ENCODE measurements at regions not wholly inside any gene's neighbourhood (a gene's known extent, or its start where the extent isn't known, plus 50 kb on each side); places are given as distances from the start of the nearest gene placed in this dataset.

DNA sequence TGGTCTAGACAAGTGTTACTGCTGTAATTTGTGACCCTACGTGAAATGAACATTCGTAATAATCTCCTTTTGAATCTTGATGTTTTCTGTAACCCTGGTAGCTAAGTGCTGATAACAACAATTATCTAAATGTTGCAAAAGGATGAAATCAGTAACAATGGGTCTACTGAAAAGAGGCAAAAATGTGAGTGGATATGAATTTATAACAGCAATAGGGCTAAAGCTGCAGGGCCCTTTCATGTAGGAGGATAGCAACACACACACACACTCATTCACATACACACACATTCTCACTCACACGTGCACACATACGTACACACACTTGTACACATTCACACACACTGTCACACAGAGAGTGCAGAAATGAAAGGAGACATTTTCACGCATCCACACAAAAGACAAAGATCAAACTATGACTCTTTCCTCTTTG lies 200.8 kb upstream of the NEBL start:
- DNase-seq, result no peak
- in situ Hi-C loops (cut with MboI; ENCODE audit: low pct_ligation_motif_present in 1 of 4, low pct_unique_long_range_greater_than_20kb in 1 of 4, low sequenced_read_pairs in 3 of 4), result no loop called here
- no peak overlapping the region for H3K27ac ChIP-seq
- intact Hi-C loops (cut with DNase I; ENCODE audit: low total_unique reads), result no loop called here
- no peaks in the 10 kb centered on the region for H3K36me3 ChIP-seq
- H3K27me3 ChIP-seq, result no peaks in the 10 kb centered on the region
- H3K4me1 ChIP-seq, result no peaks in the 10 kb centered on the region
- no peak for TF ChIP-seq POLR2A (IDR thresholded peaks at IDR 0.05)
- TF ChIP-seq, protein P1, sequence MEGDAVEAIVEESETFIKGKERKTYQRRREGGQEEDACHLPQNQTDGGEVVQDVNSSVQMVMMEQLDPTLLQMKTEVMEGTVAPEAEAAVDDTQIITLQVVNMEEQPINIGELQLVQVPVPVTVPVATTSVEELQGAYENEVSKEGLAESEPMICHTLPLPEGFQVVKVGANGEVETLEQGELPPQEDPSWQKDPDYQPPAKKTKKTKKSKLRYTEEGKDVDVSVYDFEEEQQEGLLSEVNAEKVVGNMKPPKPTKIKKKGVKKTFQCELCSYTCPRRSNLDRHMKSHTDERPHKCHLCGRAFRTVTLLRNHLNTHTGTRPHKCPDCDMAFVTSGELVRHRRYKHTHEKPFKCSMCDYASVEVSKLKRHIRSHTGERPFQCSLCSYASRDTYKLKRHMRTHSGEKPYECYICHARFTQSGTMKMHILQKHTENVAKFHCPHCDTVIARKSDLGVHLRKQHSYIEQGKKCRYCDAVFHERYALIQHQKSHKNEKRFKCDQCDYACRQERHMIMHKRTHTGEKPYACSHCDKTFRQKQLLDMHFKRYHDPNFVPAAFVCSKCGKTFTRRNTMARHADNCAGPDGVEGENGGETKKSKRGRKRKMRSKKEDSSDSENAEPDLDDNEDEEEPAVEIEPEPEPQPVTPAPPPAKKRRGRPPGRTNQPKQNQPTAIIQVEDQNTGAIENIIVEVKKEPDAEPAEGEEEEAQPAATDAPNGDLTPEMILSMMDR (IDR thresholded peaks at IDR 0.05), result no peak
- H3K4me3 ChIP-seq, result no peak overlapping the region
- 78 to 98% methylated on average over 5 of the region's 5 CpGs for WGBS, 2 donors (ENCODE audit: low coverage in 1 of 2)
- no peaks in the 10 kb centered on the region for H3K9me3 ChIP-seq

DNA sequence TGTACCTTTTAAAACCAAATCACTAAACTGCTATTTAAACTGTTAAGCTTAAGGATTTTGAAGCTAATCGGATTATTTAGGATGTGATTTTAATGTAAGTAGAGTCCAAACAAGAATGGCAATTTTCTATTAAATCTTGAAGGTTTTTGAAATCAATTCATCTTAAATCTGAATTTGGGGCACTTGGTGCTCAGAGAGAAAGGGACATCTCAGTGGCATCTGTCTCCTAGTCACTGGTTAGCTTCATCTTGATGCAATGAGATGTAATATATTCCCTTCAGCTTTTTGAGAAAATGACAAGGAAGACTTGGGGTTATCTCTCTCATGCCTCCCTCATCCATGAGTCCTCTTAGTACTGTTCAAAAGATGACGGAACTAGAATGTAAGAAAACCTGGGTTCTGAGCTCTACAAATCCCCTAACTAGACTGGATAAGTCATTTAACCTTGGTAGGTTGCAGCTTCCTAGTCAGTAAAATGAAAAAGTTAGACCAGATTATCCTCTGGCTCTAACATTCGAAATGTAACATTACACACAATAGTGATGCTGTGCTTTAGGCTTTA lies 198.5 kb upstream of the NEBL start:
- 89 to 91% methylated on average over 1 to 3 of the region's 3 CpGs for WGBS, 2 donors (ENCODE audit: low coverage in 1 of 2)
- DNase-seq, result no peak
- Histone ChIP-seq H3K4me3 (no peak overlapping the region), H3K36me3 (no peaks in the 10 kb centered on the region), H3K27me3 (no peaks in the 10 kb centered on the region), H3K4me1 (no peaks in the 10 kb centered on the region), H3K27ac (no peak overlapping the region), H3K9me3 (no peaks in the 10 kb centered on the region)
- intact Hi-C loops (cut with DNase I; ENCODE audit: low total_unique reads) (no loop called here), in situ Hi-C loops (cut with MboI; ENCODE audit: low pct_ligation_motif_present in 1 of 4, low pct_unique_long_range_greater_than_20kb in 1 of 4, low sequenced_read_pairs in 3 of 4) (no loop called here)
- no peak for TF ChIP-seq POLR2A (IDR thresholded peaks at IDR 0.05)
- TF ChIP-seq, protein P1 (IDR thresholded peaks at IDR 0.05), result no peak

DNA sequence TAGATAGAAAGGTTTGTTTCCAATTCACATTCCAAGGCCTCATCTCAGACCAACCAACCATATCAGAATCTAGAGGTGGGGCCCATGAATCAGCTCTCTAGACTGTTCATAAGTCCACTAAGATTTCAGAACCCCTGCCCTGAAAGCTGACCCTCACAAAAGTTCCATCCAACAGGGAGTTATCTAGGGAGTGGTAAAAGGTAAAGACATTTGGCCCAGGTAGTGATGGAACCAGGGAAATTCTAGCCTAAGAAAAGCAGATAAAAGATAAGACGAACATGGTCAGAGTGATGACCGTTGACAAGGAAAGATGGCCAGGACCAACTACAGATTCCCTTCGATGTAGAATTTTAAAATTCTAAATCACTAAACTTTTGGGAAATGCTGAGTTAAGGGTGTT lies 198.0 kb upstream of the NEBL start:
- no peak for DNase-seq
- WGBS, 2 donors (ENCODE audit: low coverage in 1 of 2), result 90 to 93% methylated on average over 3 of the region's 3 CpGs
- intact Hi-C loops (cut with DNase I; ENCODE audit: low total_unique reads), result no loop called here
- Histone ChIP-seq H3K27ac (no peak overlapping the region), H3K4me3 (no peak overlapping the region), H3K9me3 (no peaks in the 10 kb centered on the region), H3K4me1 (no peaks in the 10 kb centered on the region), H3K36me3 (no peaks in the 10 kb centered on the region), H3K27me3 (no peaks in the 10 kb centered on the region)
- TF ChIP-seq, protein P1 (IDR thresholded peaks at IDR 0.05), result no peak
- TF ChIP-seq EP300 (IDR thresholded peaks at IDR 0.05; ENCODE audit: low read depth) (no peak), POLR2A (IDR thresholded peaks at IDR 0.05) (no peak), POLR2AphosphoS5 (IDR thresholded peaks at IDR 0.05) (no peak)
- in situ Hi-C loops (cut with MboI; ENCODE audit: low pct_ligation_motif_present in 1 of 4, low pct_unique_long_range_greater_than_20kb in 1 of 4, low sequenced_read_pairs in 3 of 4), result no loop called here

DNA sequence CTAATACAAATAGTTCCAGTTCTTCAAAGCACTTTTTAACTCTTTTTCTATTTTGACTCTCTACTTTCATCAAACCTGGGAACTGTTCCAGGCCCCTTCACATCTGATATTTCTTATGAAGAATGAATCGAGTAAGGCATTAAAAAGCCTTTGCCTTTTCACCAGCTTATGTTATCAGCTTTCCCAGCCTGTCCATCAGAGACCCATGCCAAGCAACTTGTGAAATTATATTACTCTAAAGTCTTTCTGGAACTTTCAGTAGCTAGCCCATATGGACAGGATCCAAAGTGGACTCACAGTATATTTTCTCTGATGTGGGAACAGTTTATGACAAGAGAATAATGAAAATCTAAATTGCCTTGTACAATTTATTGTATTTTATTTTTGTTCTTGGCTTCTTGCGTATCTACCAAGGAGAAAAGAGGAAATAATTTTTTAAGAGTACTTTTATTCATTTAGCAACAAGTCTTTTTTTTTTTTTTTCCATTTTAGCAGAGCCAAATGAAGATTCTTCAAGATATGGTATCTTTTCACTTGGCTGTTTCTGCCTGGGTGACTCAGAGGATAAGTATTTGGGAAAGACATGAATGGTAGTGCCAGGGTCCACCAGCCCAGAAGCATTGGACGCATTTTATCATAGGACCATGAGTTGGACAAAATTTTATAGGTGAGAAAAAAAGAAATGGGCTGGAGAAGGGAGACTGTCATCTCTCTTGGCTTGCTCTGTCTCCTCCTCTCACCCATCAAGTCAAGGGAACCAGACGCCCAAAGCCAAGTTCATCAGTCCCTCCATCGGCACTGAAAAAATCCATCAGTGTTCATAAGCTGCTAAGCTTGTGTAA lies 195.8 kb upstream of the NEBL start:
- H3K27ac ChIP-seq, result no peak overlapping the region
- no peaks in the 10 kb centered on the region for H3K36me3 ChIP-seq
- no peaks in the 10 kb centered on the region for H3K27me3 ChIP-seq
- H3K4me1 ChIP-seq, result no peaks in the 10 kb centered on the region
- no peak for DNase-seq
- no peak overlapping the region for H3K4me3 ChIP-seq
- TF ChIP-seq EP300 (IDR thresholded peaks at IDR 0.05; ENCODE audit: low read depth) (no peak), POLR2A (IDR thresholded peaks at IDR 0.05) (no peak), POLR2AphosphoS5 (IDR thresholded peaks at IDR 0.05) (no peak)
- TF ChIP-seq, protein P1 (IDR thresholded peaks at IDR 0.05), result no peak
- WGBS, 2 donors (ENCODE audit: low coverage in 1 of 2), result 80% methylated on average over 5 of the region's 5 CpGs
- intact Hi-C loops (cut with DNase I; ENCODE audit: low total_unique reads) (no loop called here), in situ Hi-C loops (cut with MboI; ENCODE audit: low pct_ligation_motif_present in 1 of 4, low pct_unique_long_range_greater_than_20kb in 1 of 4, low sequenced_read_pairs in 3 of 4) (no loop called here)
- no peaks in the 10 kb centered on the region for H3K9me3 ChIP-seq
